AG09319 (cell line): ENCODE measurements at regions not wholly inside any gene's neighbourhood (a gene's known extent, or its start where the extent isn't known, plus 50 kb on each side); places are given as distances from the start of the nearest gene placed in this dataset.

Source experiments
- DNase-seq: peaks from one replicate; pipeline ENCODE4 v3.0.0-alpha.2; 2010; ENCODE audit warnings: low read depth; ENCODE audit errors: extremely low read depth
- CTCF ChIP-seq: IDR thresholded peaks from 2 replicates; pipeline ENCODE4 v1.5.1; 2011; ENCODE audit warnings: low read depth, mild to moderate bottlenecking, inconsistent platforms, low read length, moderate library complexity

GRCh38 chr15:81491414-81492096 lies 117.5 kb upstream of the TMC3 start:
- TF ChIP-seq CTCF = no peak

GRCh38 chr15:81485806-81486205 lies 111.8 kb upstream of the TMC3 start:
- TF ChIP-seq CTCF = no peak
- DNase-seq = no peak

More at GRCh38 chr15:81491414-81492096, 117.5 kb upstream of the TMC3 start:
- no peak for DNase-seq

- no peak for TF ChIP-seq CTCF
- DNase-seq = no peak
Measured at GRCh38 chr15:81484086-81484955, 110.3 kb upstream of the TMC3 start.

- TF ChIP-seq CTCF = no peak
- no peak for DNase-seq
Measured at GRCh38 chr15:81483496-81483895, 109.5 kb upstream of the TMC3 start.

GRCh38 chr15:81481346-81481745 lies 107.3 kb upstream of the TMC3 start:
- TF ChIP-seq CTCF = no peak
- no peak for DNase-seq

- peak; percentile 29 for DNase-seq
- TF ChIP-seq CTCF = peak; percentile 66
Measured at GRCh38 chr15:81480645-81481053, 106.6 kb upstream of the TMC3 start.

GRCh38 chr15:81478354-81478753 lies 104.3 kb upstream of the TMC3 start:
- no peak for DNase-seq
- TF ChIP-seq CTCF = no peak
